GM23248 (cell line): ENCODE measurements at regions not wholly inside any gene's neighbourhood (a gene's known extent, or its start where the extent isn't known, plus 50 kb on each side); places are given as distances from the start of the nearest gene placed in this dataset.
A peak's percentile ranks its signal among the peaks of the same experiment; 100 is the strongest.
"Not testable (repeated sequence)": the region's sequence is repeated elsewhere in the genome, so short reads cannot be mapped to it uniquely, and the experiment has no call there.

ENCODE experiments used
- DNase-seq: peaks from one replicate; pipeline ENCODE4 v3.0.0-alpha.2; 2015
- H2AFZ ChIP-seq: fragments of 200-600 bp; sonication (generic); 2 replicates; pipeline ENCODE4 v1.6.1; 2016; ENCODE audit warnings: antibody characterized with exemption
- H3F3A ChIP-seq: fragments of 200-600 bp; sonication (generic); 2 replicates; pipeline ENCODE4 v1.6.1; 2016; ENCODE audit warnings: mild to moderate bottlenecking, antibody characterized with exemption, mixed run types; ENCODE audit not compliant: insufficient read depth
- H3K27ac ChIP-seq: fragments of 200-600 bp; sonication (generic); 2 replicates; pipeline ENCODE4 v1.5.1; 2016; ENCODE audit warnings: mild to moderate bottlenecking
- H3K27me3 ChIP-seq: fragments of 200-600 bp; sonication (generic); replicated peaks from 2 replicates; pipeline ENCODE4 v1.6.1; 2016; ENCODE audit warnings: mild to moderate bottlenecking; ENCODE audit not compliant: insufficient read depth
- H3K36me3 ChIP-seq: fragments of 200-600 bp; sonication (generic); 2 replicates; pipeline ENCODE4 v1.6.1; 2016; ENCODE audit warnings: low read depth, mild to moderate bottlenecking
- H3K4me1 ChIP-seq: fragments of 200-600 bp; sonication (generic); 2 replicates; pipeline ENCODE4 v1.6.1; 2016; ENCODE audit warnings: mild to moderate bottlenecking; ENCODE audit not compliant: insufficient read depth
- H3K4me2 ChIP-seq: fragments of 200-600 bp; sonication (generic); one replicate; pipeline ENCODE4 v1.6.1; 2016; ENCODE audit warnings: mild to moderate bottlenecking; ENCODE audit not compliant: unreplicated experiment
- H3K4me3 ChIP-seq: fragments of 200-600 bp; sonication (generic); 2 replicates; pipeline ENCODE4 v1.5.1; 2016; ENCODE audit warnings: mild to moderate bottlenecking
- H3K79me2 ChIP-seq: fragments of 200-600 bp; sonication (generic); 2 replicates; pipeline ENCODE4 v1.6.1; 2016; ENCODE audit warnings: mild to moderate bottlenecking; ENCODE audit not compliant: insufficient read depth
- H3K9ac ChIP-seq: fragments of 200-600 bp; sonication (generic); 2 replicates; pipeline ENCODE4 v1.6.1; 2016; ENCODE audit warnings: mild to moderate bottlenecking
- H3K9me2 ChIP-seq: fragments of 200-600 bp; sonication (generic); 2 replicates; pipeline ENCODE4 v1.6.1; 2016; ENCODE audit warnings: mixed run types, mild to moderate bottlenecking, moderate library complexity; ENCODE audit not compliant: insufficient read depth
- H3K9me3 ChIP-seq: fragments of 200-600 bp; sonication (generic); one replicate; pipeline ENCODE4 v1.6.1; 2017; ENCODE audit warnings: low read depth
- H4K20me1 ChIP-seq: fragments of 200-600 bp; sonication (generic); 2 replicates; pipeline ENCODE4 v1.6.0; 2016; ENCODE audit not compliant: insufficient read depth
- EZH2 ChIP-seq: fragments of 200-600 bp; sonication (generic); IDR thresholded peaks from 2 replicates; pipeline ENCODE4 v1.6.1; 2018; ENCODE audit warnings: antibody characterized with exemption, mild to moderate bottlenecking; ENCODE audit not compliant: insufficient read depth, poor library complexity, severe bottlenecking
- EZH2phosphoT487 ChIP-seq: fragments of 200-600 bp; sonication (generic); IDR thresholded peaks from 2 replicates; pipeline ENCODE4 v1.6.1; 2018; ENCODE audit warnings: antibody characterized with exemption, moderate library complexity, mild to moderate bottlenecking, low read depth; ENCODE audit not compliant: insufficient read depth
- WGBS, 2 experiments: methylation state at CpG; one replicate each; pipeline ENCODE4 v1.1.6; 2015 to 2017; ENCODE audit warnings: low lambda C conversion rate in 2 of 2, low coverage in 1 of 2; ENCODE audit errors: missing lambda C conversion rate in 2 of 2; 5-methylcytosine and 5-hydroxymethylcytosine counted together
- in situ Hi-C: fragments of 300-500 bp; cut with MboI; formaldehyde crosslinking; loops from 2 replicates; pipeline ENCODE4 v1.15.0; 2020

DNA sequence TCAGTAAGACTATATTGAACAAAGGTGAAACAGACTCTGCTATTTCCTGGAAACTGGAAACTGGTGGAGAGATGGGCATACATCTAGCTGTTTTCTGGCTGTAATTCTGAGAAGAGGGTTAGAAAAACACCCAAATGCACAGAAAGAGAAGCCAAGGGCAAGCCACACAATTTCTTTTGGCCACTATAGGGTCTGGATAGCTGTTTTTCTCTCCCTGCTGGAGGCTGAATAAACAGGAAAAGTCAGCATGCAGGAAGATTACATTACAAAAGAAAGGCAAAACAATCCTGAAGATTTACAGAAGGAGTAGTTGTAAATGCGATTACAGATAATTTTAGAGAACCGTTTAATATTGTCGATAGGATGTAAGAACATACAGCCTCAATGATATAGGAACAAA lies 186.2 kb upstream of the REG3G start:
- Histone ChIP-seq H3F3A (no peaks in the 10 kb centered on the region), H3K9ac (no peak overlapping the region), H3K27ac (no peak overlapping the region), H3K79me2 (no peaks in the 10 kb centered on the region), H3K4me2 (no peak overlapping the region), H3K36me3 (no peaks in the 10 kb centered on the region), H3K27me3 (no peaks in the 10 kb centered on the region), H2AFZ (no peak overlapping the region), H3K4me3 (no peak overlapping the region), H4K20me1 (no peaks in the 10 kb centered on the region), H3K9me3 (no peaks in the 10 kb centered on the region), H3K4me1 (no peaks in the 10 kb centered on the region), H3K9me2 (no peaks in the 10 kb centered on the region)
- in situ Hi-C loops = no loop called here
- TF ChIP-seq EZH2 (no peak), EZH2phosphoT487 (no peak)
- no peak for DNase-seq
- WGBS, 2 experiments = 19 to 20% methylated on average over 3 of the region's 3 CpGs

- H3K79me2 ChIP-seq, H3K36me3 ChIP-seq, H3K4me1 ChIP-seq, H3K9me3 ChIP-seq, in situ Hi-C loops, H4K20me1 ChIP-seq, H2AFZ ChIP-seq, H3K4me3 ChIP-seq, H3K9me2 ChIP-seq, H3K9ac ChIP-seq, H3K27me3 ChIP-seq, H3F3A ChIP-seq, H3K27ac ChIP-seq, H3K4me2 ChIP-seq, DNase-seq: not testable (repeated sequence)
- 40 to 51% methylated on average over 10 of the region's 10 CpGs for WGBS, 2 experiments
Measured at GRCh38 chr2:78840311-78840710, 185.2 kb upstream of the REG3G start.

DNA sequence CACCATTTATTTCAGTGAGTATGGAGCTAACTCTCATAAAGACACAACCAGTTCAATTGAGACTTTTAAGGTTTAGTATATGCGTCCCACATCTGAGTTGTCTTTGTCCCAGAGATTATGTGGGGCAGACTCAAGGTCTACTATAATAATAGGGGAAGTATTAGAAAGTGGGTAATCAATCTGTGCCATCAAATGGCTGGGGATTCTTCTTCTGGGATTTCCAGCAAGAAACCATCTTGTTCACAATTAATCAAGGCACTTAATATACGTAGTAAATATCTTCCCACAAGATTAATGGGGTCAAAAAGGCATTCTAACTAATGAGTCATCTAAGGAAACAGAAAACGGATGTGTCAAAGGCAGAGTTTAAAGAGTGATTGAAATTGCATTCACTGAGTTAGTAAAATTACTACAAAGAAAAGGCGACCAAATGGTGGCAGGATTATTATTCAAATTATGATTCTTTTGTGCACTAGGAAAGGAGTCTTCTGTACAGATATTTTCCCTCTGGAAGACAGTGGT lies 179.8 kb upstream of the REG3G start:
- no peaks in the 10 kb centered on the region for H3K9me2 ChIP-seq
- no peaks in the 10 kb centered on the region for H3K27me3 ChIP-seq
- DNase-seq = no peak
- no peaks in the 10 kb centered on the region for H3K79me2 ChIP-seq
- H2AFZ ChIP-seq = no peak overlapping the region
- no peaks in the 10 kb centered on the region for H3K4me1 ChIP-seq
- in situ Hi-C loops = no loop called here
- 5 to 6% methylated on average over 4 of the region's 4 CpGs for WGBS, 2 experiments
- no peak overlapping the region for H3K9ac ChIP-seq
- TF ChIP-seq EZH2 (no peak), EZH2phosphoT487 (no peak)
- no peak overlapping the region for H3K4me3 ChIP-seq
- H3K27ac ChIP-seq = no peak overlapping the region
- H4K20me1 ChIP-seq = no peaks in the 10 kb centered on the region
- no peaks in the 10 kb centered on the region for H3K9me3 ChIP-seq
- H3F3A ChIP-seq = no peaks in the 10 kb centered on the region
- no peak overlapping the region for H3K4me2 ChIP-seq
- H3K36me3 ChIP-seq = no peaks in the 10 kb centered on the region

- H3K4me2 ChIP-seq = no peak overlapping the region
- H4K20me1 ChIP-seq = no peaks in the 10 kb centered on the region
- no peaks in the 10 kb centered on the region for H3K27me3 ChIP-seq
- peak; percentile 2 for DNase-seq
- no peak overlapping the region for H3K4me3 ChIP-seq
- no peak overlapping the region for H3K27ac ChIP-seq
- H3K9me3 ChIP-seq = no peaks in the 10 kb centered on the region
- in situ Hi-C loops = no loop called here
- no peak overlapping the region for H3K9ac ChIP-seq
- no peaks in the 10 kb centered on the region for H3K4me1 ChIP-seq
- H3K9me2 ChIP-seq = no peaks in the 10 kb centered on the region
- 18 to 22% methylated on average over 6 of the region's 6 CpGs for WGBS, 2 experiments
- no peaks in the 10 kb centered on the region for H3K36me3 ChIP-seq
- TF ChIP-seq EZH2phosphoT487 = no peak
- no peak for TF ChIP-seq EZH2
- no peak overlapping the region for H2AFZ ChIP-seq
- no peaks in the 10 kb centered on the region for H3K79me2 ChIP-seq
- H3F3A ChIP-seq = no peaks in the 10 kb centered on the region
Measured at GRCh38 chr2:78861546-78861945, 164.0 kb upstream of the REG3G start.

- WGBS, 2 experiments = 15 to 17% methylated on average over 3 of the region's 3 CpGs
Measured at GRCh38 chr2:78864205-78864604, 161.3 kb upstream of the REG3G start.

More at GRCh38 chr2:78864205-78864604, 161.3 kb upstream of the REG3G start:
- H3K27ac ChIP-seq = no peak overlapping the region
- H3K4me1 ChIP-seq = no peaks in the 10 kb centered on the region
- H3K27me3 ChIP-seq = no peaks in the 10 kb centered on the region
- H3K4me3 ChIP-seq = no peak overlapping the region
- DNase-seq = no peak
- no peak overlapping the region for H2AFZ ChIP-seq
- H3K36me3 ChIP-seq = no peaks in the 10 kb centered on the region
- no peak for TF ChIP-seq EZH2phosphoT487
- TF ChIP-seq EZH2 = no peak
- H3K79me2 ChIP-seq = no peaks in the 10 kb centered on the region
- H3K9me3 ChIP-seq = no peaks in the 10 kb centered on the region
- no peak overlapping the region for H3K9ac ChIP-seq
- in situ Hi-C loops = no loop called here
- no peaks in the 10 kb centered on the region for H4K20me1 ChIP-seq
- no peaks in the 10 kb centered on the region for H3F3A ChIP-seq
- H3K9me2 ChIP-seq = no peaks in the 10 kb centered on the region
- H3K4me2 ChIP-seq = no peak overlapping the region
